ENCODE measurements at regions not wholly inside any gene's neighbourhood (a gene's known extent, or its start where the extent isn't known, plus 50 kb on each side); places are given as distances from the start of the nearest gene placed in this dataset.

DNA sequence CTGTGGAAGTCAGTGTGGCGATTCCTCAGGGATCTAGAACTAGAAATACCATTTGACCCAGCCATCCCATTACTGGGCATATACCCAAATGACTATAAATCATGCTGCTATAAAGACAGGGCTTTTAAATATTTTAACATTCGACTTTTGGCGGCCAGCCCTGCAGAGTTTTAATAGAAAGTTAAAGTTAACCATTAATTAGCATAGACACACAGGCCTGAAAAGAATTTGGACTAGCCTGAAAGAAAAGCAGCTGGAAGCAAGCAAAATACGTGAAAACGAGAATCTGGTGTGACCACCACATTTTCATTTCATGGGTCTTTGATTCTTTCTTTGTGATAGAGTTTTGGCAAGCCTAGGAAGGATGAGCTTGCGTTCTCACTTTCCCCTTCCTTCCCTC is 184.0 kb downstream of the SCG2 start:
- Mint-ChIP-seq H3K9me3 (no peaks in the 10 kb centered on the region), H3K27me3 (no peaks in the 10 kb centered on the region), H3K36me3 (ENCODE audit: low read depth) (no peaks in the 10 kb centered on the region), H3K27ac (no peak overlapping the region), H3K4me3 (no peak overlapping the region), H3K4me1 (ENCODE audit: low read depth) (no peaks in the 10 kb centered on the region)
- intact Hi-C loops (cut with micrococcal nuclease) = no loop called here
- no peak for ATAC-seq
- TF ChIP-seq CTCF (IDR thresholded peaks at IDR 0.05) = no peak
- ChIA-PET POLR2A (interaction anchor here (0.6 kb wide), 1 partner anchor 188 kb away, joined by 4 read pairs; no protein-coding TSS in a partner anchor), CTCF (no interaction called here)
- no peak for DNase-seq

DNA sequence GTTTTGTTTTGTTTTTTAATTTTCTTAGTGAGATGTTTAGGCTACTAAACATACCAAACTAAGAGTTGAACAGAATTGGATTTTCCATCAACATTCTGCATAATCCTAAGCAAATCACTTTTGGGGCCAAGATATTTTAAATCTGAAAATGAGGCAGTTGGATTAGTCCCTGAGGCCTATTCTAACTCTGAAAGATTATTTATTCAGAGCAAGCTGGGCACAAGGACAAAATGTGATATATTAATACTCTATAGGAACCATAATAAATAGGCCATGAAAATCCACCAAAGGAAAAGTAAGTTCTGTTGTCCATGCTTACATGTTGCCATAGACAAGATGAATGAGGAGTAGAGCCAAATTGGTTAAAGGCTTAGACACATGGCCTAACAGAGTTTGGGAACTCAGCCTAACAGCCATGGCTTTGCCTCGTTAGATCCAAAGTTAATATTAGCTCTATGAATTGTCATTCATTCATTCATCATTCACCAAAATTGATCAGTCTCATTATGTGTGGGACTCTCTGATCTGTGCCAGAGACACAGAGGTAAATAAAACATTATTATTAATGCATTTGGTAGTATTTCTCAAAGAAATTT is 183.5 kb downstream of the SCG2 start:
- POLR2A ChIA-PET = no interaction called here
- intact Hi-C loops (cut with micrococcal nuclease) = no loop called here
- no peaks in the 10 kb centered on the region for H3K27me3 Mint-ChIP-seq
- H3K4me1 Mint-ChIP-seq (ENCODE audit: low read depth) = no peaks in the 10 kb centered on the region
- CTCF ChIA-PET = no interaction called here
- TF ChIP-seq CTCF (IDR thresholded peaks at IDR 0.05) = no peak
- no peak for DNase-seq
- H3K36me3 Mint-ChIP-seq (ENCODE audit: low read depth) = no peaks in the 10 kb centered on the region
- H3K27ac Mint-ChIP-seq = no peak overlapping the region
- ATAC-seq = no peak
- H3K9me3 Mint-ChIP-seq = no peaks in the 10 kb centered on the region
- no peak overlapping the region for H3K4me3 Mint-ChIP-seq

GRCh38 chr2:223420048-223420447 is 182.1 kb downstream of the SCG2 start:
- intact Hi-C loops (cut with micrococcal nuclease) = no loop called here
- Mint-ChIP-seq H3K27ac (no peak overlapping the region), H3K27me3 (no peaks in the 10 kb centered on the region), H3K4me3 (no peak overlapping the region), H3K36me3 (ENCODE audit: low read depth) (no peaks in the 10 kb centered on the region), H3K4me1 (ENCODE audit: low read depth) (no peaks in the 10 kb centered on the region), H3K9me3 (no peaks in the 10 kb centered on the region)
- CTCF ChIA-PET = no interaction called here
- no peak for ATAC-seq
- no peak for TF ChIP-seq CTCF (IDR thresholded peaks at IDR 0.05)
- POLR2A ChIA-PET = no interaction called here
- no peak for DNase-seq

GRCh38 chr2:223431479-223431878 is 170.7 kb downstream of the SCG2 start:
- no peaks in the 10 kb centered on the region for H3K27me3 Mint-ChIP-seq
- peaks cover 1% of the 10 kb centered on the region for H3K9me3 Mint-ChIP-seq
- H3K4me1 Mint-ChIP-seq (ENCODE audit: low read depth) = no peaks in the 10 kb centered on the region
- H3K36me3 Mint-ChIP-seq (ENCODE audit: low read depth) = no peaks in the 10 kb centered on the region
- H3K27ac Mint-ChIP-seq = no peak overlapping the region
- TF ChIP-seq CTCF (IDR thresholded peaks at IDR 0.05) = no peak
- ChIA-PET CTCF (no interaction called here), POLR2A (no interaction called here)
- intact Hi-C loops (cut with micrococcal nuclease) = no loop called here
- no peak overlapping the region for H3K4me3 Mint-ChIP-seq
- DNase-seq (no peak), ATAC-seq (no peak)

DNA sequence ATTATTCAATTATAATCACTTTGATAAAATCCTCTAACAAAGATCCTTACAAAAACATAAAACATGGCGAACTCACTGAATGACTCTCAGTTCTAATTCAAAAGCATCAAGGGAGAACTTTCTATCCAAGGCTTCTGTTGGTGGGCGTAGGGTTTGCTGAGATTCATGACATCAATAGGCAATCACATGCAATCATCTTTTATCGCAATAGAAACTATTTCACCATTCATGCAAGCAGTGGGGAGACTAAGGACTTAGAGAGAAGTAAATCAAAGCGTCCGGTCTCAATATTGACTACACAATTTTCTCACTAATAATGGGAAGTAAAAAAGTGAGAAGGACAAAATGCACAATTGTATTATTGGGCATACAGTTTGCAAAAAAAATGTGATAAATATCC is 168.7 kb downstream of the SCG2 start:
- intact Hi-C loops (cut with micrococcal nuclease) = no loop called here
- ATAC-seq = no peak
- no peak overlapping the region for H3K27ac Mint-ChIP-seq
- ChIA-PET POLR2A (no interaction called here), CTCF (no interaction called here)
- no peak for TF ChIP-seq CTCF (IDR thresholded peaks at IDR 0.05)
- no peak overlapping the region for H3K4me3 Mint-ChIP-seq
- H3K36me3 Mint-ChIP-seq (ENCODE audit: low read depth) = no peaks in the 10 kb centered on the region
- no peak for DNase-seq
- no peaks in the 10 kb centered on the region for H3K27me3 Mint-ChIP-seq
- peaks cover 1% of the 10 kb centered on the region for H3K9me3 Mint-ChIP-seq
- no peaks in the 10 kb centered on the region for H3K4me1 Mint-ChIP-seq (ENCODE audit: low read depth)

Measured in activated CD8-positive, alpha-beta T cell treated with anti-CD3 and anti-CD28 coated beads for 36 hours (primary cell).